Activated naive CD8-positive, alpha-beta T cell (primary cell): ENCODE measurements at regions not wholly inside any gene's neighbourhood (a gene's known extent, or its start where the extent isn't known, plus 50 kb on each side); places are given as distances from the start of the nearest gene placed in this dataset.

ENCODE experiments used
- H3K27ac Mint-ChIP-seq: one replicate; pipeline ENCODE4 v1.8.0; 2021; ENCODE audit warnings: mixed read lengths
- H3K27me3 Mint-ChIP-seq: one replicate; pipeline ENCODE4 v1.8.0; 2021; ENCODE audit warnings: mixed read lengths
- H3K36me3 Mint-ChIP-seq: one replicate; pipeline ENCODE4 v1.8.0; 2021; ENCODE audit warnings: mixed read lengths
- H3K4me1 Mint-ChIP-seq: one replicate; pipeline ENCODE4 v1.8.0; 2021; ENCODE audit warnings: low read depth, mixed read lengths
- H3K4me3 Mint-ChIP-seq: one replicate; pipeline ENCODE4 v1.8.0; 2021; ENCODE audit warnings: mild to moderate bottlenecking, mixed read lengths
- H3K9me3 Mint-ChIP-seq: one replicate; pipeline ENCODE4 v1.8.0; 2021; ENCODE audit warnings: low read depth, mixed read lengths

DNA sequence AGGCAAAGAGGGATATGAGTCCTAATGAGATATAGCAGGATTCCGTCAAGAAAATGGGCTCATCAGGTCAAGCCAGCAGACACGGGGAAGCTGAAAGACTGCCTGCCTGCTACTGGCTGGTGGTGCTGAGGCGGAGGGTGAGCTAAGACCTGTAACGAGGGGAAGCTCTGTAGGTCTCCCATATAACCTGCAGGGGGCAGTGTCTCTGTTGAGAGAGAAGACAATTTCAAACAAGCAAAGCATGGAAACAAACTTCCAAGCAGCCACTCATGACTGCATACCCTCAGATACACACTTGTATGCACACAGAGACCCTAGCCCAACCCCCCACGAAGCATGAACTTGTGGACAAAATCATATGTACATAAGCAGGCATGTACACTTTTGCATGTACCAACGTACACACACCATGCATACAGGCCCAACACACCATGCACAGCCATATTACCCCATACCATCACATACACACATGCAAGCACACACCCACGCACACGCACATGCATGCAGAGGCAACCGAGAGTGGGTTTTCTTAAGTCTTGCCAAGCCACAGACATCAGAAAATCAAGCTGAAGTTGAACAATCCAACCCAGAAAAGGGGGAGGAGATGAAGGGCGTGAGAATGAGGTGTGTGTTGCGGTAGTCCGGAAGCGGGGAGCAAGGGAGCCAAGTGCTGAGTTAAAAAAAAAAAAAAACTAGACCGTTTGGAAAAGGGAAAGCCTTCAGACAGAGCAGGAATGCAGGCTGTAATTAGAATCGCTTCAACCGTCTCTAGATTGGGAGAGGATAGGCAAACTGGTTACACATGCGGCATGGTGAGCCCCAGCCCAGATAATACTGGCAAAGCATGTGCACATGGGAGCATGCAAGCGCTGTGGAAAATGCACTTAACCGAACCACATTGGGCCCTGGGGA, 71.0 kb downstream of the PJA1 start:
- Mint-ChIP-seq H3K4me1 (no peaks in the 10 kb centered on the region), H3K27ac (no peak overlapping the region)

DNA sequence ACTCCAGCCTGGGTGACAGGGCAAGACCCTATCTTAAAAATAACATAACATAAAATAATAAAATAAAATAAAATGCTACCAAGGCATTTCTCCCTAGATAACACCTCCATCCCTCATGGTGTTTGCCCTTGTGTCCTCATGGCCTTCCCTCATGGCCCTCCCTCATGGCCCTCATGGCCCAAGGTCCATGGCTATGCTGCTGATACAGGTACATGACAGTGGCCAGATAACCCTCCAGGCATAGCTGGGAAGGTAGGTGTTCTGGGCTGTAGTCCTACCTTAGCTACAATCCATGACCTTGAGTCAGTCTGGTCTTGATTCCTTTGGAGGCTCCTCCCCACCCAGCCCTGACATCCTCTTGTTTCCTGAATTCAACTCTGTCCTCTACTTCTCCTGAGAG, 75.2 kb downstream of the PJA1 start:
- Mint-ChIP-seq H3K4me3 (no peak overlapping the region), H3K27me3 (no peaks in the 10 kb centered on the region), H3K4me1 (no peaks in the 10 kb centered on the region), H3K27ac (no peak overlapping the region), H3K36me3 (no peaks in the 10 kb centered on the region), H3K9me3 (no peaks in the 10 kb centered on the region)

More for the DNA sequence above, 71.0 kb downstream of the PJA1 start:
- no peaks in the 10 kb centered on the region for H3K27me3 Mint-ChIP-seq
- H3K9me3 Mint-ChIP-seq, result no peaks in the 10 kb centered on the region
- no peak overlapping the region for H3K4me3 Mint-ChIP-seq
- H3K36me3 Mint-ChIP-seq, result no peaks in the 10 kb centered on the region

DNA sequence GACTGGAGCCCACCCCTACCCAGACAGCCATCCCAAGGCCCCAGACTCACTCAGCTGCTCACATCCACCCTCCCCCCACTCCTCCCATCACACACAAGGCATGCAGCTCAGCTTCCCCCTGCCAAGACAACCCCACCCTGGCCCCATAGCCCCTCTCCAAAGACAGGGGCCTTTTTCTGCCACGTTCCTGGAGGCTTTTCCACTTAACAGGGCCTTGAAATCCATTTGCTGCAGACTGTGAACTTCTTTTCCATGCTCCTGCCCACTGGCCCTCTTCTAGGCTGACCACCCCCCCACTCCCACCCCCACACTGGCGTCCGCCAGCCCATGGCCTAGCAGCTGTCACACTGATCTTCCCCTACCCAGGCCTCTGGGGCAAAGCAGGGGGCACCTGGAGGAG, 76.0 kb downstream of the PJA1 start:
- H3K36me3 Mint-ChIP-seq, result no peaks in the 10 kb centered on the region
- no peaks in the 10 kb centered on the region for H3K9me3 Mint-ChIP-seq
- H3K4me1 Mint-ChIP-seq, result no peaks in the 10 kb centered on the region
- H3K27me3 Mint-ChIP-seq, result no peaks in the 10 kb centered on the region
- no peak overlapping the region for H3K27ac Mint-ChIP-seq
- H3K4me3 Mint-ChIP-seq, result no peak overlapping the region

DNA sequence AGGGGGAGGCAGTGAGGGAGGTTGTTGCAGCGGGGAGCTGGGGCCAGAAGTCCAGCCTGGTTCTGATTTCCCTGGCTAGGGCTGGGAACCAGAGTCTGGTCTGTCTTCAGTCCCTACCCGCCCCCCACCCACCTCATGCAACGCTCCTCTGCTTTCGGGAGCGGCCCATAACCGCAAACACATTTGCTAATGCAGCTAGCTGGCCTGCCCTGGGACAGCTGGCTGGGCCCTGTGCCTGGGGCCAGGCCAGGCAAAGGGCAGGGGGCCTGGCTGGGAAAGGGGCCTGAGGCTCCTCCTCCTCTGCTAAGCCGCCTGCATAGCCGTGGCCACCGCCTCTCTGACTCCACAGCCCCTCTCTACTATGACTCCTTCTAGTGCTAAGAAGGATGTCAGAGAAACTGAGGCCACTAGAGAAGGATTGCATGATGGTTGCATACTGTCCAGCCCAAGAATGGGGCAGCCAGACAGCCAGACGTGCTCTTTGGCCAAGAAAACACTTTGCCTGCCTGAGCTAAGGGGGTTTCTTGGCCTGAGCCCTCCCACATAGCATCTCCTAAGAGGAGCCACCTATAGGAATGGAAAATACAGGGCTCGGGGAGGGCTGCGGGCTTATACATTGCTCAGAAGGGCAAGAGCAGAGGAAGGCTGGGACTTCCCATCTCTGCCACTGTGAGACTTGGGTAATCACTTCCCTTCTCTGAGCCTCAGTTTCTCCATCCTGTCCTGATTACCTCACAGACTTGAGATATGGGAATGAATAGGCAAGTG, 76.9 kb downstream of the PJA1 start:
- H3K9me3 Mint-ChIP-seq, result no peaks in the 10 kb centered on the region
- H3K27me3 Mint-ChIP-seq, result no peaks in the 10 kb centered on the region

DNA sequence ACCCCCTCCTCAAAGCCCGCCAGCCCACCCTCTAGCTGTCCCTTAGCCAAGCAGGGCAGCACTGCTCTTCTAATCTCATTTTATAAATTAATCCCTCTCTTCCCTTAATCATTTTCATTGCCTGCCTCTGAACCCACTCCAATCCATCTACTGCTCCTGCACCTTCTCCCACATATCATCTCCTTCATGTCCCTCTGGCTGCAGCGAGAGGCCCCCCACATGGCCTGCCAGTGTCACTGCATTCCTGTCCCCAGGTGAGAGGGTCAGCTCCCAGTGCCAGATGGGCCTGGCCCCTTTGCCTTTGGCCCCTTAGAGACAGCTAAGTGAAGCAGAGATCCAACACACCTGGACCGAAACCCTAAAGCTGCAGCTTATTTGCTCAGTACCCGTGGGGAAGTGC, 79.4 kb downstream of the PJA1 start:
- Mint-ChIP-seq H3K36me3 (no peaks in the 10 kb centered on the region), H3K9me3 (no peaks in the 10 kb centered on the region), H3K4me1 (no peaks in the 10 kb centered on the region), H3K27me3 (no peaks in the 10 kb centered on the region), H3K4me3 (no peak overlapping the region), H3K27ac (no peak overlapping the region)

More for the DNA sequence above, 76.9 kb downstream of the PJA1 start:
- no peak overlapping the region for H3K27ac Mint-ChIP-seq
- H3K4me3 Mint-ChIP-seq, result no peak overlapping the region
- no peaks in the 10 kb centered on the region for H3K36me3 Mint-ChIP-seq
- no peaks in the 10 kb centered on the region for H3K4me1 Mint-ChIP-seq

DNA sequence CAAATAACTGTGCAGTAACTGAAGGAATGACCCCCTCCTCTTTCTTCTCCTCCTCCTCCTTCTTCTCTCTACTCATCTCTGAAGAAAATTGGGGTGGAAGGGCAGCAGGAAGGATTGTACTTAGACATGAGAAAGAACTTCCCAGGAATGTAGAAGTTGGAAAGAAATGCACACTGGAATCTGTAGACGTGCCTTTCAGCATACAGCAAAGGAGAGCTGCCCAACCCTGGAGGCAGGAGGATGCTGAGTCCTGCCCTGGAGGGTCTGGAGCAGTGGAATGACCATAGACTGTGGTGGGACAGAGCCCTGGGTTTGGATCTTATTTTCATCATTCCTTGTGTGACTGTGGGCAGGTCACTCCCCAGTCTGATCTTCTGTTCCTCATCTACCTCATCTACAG, 80.1 kb downstream of the PJA1 start:
- no peak overlapping the region for H3K4me3 Mint-ChIP-seq
- no peaks in the 10 kb centered on the region for H3K27me3 Mint-ChIP-seq
- no peaks in the 10 kb centered on the region for H3K4me1 Mint-ChIP-seq
- no peak overlapping the region for H3K27ac Mint-ChIP-seq
- no peaks in the 10 kb centered on the region for H3K9me3 Mint-ChIP-seq
- H3K36me3 Mint-ChIP-seq, result no peaks in the 10 kb centered on the region

DNA sequence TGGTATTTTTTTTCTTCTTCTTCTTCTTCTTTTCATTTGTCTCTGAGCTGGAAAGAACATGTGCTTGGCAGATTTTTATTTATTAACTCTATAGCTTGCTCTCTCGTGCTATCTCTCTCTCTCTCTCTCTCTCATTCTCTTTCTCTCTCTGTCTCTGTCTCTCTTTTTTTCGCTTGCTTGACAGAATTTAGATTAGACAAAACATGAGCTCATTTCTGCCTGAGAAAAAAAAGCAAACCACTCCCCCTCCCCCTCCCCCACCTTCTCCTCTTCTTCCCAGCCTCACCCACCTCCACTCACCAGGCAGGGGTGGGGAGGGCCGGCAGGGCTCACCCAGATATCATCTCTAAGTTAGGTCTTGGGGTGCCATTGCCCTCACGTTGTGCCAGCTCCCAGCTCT, 81.5 kb downstream of the PJA1 start:
- H3K9me3 Mint-ChIP-seq, result no peaks in the 10 kb centered on the region
- H3K36me3 Mint-ChIP-seq, result no peaks in the 10 kb centered on the region
- H3K4me3 Mint-ChIP-seq, result no peak overlapping the region
- no peaks in the 10 kb centered on the region for H3K27me3 Mint-ChIP-seq
- H3K27ac Mint-ChIP-seq, result no peak overlapping the region
- H3K4me1 Mint-ChIP-seq, result no peaks in the 10 kb centered on the region

DNA sequence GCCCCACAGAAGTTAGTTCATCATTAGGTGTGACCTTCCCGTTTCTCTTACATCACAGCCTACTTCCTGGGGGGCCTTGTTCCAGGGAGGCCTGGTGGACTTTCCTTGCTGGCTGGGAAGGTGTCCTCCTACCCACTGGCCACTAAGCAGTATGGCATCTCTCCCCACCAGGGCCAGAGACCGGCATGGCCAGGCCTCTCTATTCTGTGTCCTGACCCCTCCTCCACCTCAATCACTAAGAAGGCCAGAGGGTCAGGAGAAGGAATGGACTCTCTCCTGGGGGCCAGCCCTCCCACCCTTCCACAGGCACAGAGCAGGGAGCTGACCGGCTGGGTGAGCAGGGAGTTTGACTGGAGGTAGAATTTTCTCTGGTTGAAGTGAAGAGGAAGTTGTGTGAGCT, 81.9 kb downstream of the PJA1 start:
- Mint-ChIP-seq H3K27me3 (no peaks in the 10 kb centered on the region), H3K9me3 (no peaks in the 10 kb centered on the region), H3K36me3 (no peaks in the 10 kb centered on the region), H3K27ac (no peak overlapping the region), H3K4me1 (no peaks in the 10 kb centered on the region), H3K4me3 (no peak overlapping the region)

DNA sequence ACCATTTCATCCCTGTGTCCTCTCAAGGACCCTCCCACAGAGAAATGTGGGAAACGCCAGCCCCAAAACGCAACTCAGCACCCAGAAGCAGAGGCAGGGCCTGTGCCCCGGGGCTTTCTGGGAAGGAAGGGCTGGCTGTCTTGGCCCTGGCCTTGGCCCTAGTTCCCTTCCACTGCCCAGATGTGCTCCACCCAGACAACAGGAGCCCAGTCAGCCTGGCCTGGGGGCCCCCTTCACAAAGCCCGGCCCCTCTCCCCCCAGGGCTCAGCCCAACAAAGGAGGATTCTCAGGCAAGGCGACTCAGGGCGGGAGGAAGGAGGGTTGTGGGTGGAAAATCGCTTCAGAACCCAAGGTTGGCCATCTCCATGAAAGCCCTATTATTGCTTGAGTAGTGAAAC, 82.5 kb downstream of the PJA1 start:
- Mint-ChIP-seq H3K4me3 (no peak overlapping the region), H3K9me3 (no peaks in the 10 kb centered on the region), H3K4me1 (no peaks in the 10 kb centered on the region), H3K36me3 (no peaks in the 10 kb centered on the region), H3K27ac (no peak overlapping the region), H3K27me3 (no peaks in the 10 kb centered on the region)

DNA sequence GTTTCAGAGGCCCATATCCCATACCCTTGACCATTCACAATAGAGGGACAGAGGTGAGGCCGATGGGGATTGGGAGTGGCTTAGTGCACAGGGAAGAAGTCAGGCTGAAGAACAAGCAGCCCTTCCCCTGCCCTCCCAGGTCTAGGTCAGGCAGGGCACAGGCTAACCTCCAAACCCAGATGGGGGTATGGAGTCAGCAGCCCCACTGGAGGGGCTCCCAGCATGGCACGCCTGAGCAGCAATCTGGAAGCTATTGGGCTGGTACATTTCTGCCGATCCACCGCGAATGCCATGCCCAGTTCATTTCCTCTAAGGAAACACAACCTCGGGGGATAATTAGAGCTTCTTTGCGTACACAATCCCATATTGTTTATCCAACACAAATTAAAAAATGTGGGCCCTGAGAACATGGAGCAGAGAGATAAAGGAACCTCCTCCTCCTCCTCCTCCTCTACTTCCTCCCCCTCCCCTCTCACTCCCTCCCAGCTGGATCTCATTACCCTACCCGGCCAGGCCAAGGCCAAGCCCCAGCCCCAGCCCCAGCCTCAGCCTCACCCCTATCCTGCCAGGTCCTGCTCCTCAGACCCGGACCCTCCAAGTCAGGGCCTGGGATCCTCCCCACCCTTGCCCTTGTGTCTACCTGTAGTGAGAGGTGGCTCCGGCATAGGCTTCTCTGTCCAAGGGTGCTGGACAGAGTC, 83.0 kb downstream of the PJA1 start:
- H3K27me3 Mint-ChIP-seq, result no peaks in the 10 kb centered on the region
- no peaks in the 10 kb centered on the region for H3K36me3 Mint-ChIP-seq
- no peak overlapping the region for H3K4me3 Mint-ChIP-seq
- H3K9me3 Mint-ChIP-seq, result no peaks in the 10 kb centered on the region
- H3K27ac Mint-ChIP-seq, result no peak overlapping the region
- no peaks in the 10 kb centered on the region for H3K4me1 Mint-ChIP-seq

DNA sequence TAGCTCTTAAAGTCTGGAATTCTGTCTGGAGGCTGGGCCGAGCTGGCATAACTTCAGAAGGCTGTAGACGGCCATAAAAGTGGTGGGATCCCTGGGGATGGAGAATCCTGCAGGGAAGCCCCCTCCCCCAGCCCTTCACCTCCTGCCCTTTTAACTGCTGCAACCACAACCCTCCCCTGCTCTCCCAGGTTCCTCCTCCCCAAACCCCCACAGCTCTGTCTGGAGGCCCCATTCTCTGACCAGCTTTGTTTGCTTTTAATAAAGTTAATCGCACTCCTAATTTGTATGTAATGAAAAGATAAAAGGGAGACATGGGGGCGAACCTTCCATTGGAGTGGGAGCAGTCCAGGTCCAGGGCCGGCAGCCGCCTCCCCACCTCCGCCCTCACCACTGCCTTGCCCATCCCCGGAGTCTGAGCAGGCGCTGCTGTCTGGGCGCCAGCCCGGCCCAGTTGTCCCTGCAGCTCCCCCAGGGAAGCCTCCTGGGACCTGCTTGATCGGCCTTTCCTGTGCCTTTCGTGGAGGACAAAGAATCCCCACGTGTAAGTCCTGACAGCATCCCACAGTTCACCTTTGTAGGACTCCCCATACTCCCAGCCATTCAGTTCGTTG, 84.3 kb downstream of the PJA1 start:
- Mint-ChIP-seq H3K4me1 (no peaks in the 10 kb centered on the region), H3K9me3 (no peaks in the 10 kb centered on the region), H3K27me3 (no peaks in the 10 kb centered on the region), H3K4me3 (no peak overlapping the region), H3K36me3 (no peaks in the 10 kb centered on the region), H3K27ac (no peak overlapping the region)

DNA sequence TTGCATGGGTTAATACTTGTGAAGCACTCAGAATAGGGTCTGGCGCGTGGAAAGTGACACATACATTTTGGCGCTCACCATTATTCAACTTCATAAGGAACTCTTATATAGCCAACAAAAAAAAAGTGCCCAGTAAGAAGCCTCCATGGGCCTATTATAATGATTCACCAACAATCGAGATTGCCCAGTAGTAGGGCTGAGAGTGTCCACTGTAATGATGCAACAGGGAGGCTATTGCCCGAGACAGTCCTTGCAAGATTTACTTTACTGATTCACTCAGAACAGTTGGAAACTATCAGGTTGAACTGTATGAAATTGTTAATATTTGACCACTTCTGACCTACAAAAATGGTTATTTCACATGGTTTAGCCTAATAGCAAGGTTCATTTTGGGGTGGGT, 86.0 kb downstream of the PJA1 start:
- no peaks in the 10 kb centered on the region for H3K36me3 Mint-ChIP-seq
- no peaks in the 10 kb centered on the region for H3K9me3 Mint-ChIP-seq
- H3K4me3 Mint-ChIP-seq, result no peak overlapping the region
- H3K4me1 Mint-ChIP-seq, result no peaks in the 10 kb centered on the region
- no peak overlapping the region for H3K27ac Mint-ChIP-seq
- H3K27me3 Mint-ChIP-seq, result no peaks in the 10 kb centered on the region

DNA sequence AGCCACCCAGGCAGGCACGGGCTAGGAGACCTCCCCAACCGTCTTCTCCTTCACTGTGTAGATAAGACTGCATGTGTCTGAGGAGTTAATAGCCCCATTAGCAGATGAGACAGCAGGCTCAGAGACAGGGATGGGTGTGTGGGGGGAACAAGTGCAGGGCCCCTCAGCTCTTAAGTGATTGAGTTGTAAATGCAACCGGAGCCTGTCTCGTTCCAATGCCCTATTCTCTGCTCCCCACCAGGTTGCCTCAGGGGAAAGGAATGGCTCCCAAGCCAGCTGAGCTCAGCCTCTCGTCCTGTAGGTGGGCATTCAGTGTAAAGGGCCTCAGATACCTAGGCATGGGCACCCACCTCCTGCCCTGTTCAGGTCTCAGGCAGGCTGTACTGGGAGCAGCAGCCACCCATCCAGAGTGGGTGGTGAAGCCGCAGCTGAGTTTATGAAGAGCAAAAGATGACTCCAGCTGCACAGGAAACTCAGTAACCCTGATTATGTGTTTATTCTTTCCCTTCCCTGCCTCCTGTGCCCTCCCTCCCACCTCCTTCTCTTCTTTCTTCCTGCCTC, 87.3 kb downstream of the PJA1 start:
- no peaks in the 10 kb centered on the region for H3K36me3 Mint-ChIP-seq
- H3K9me3 Mint-ChIP-seq, result no peaks in the 10 kb centered on the region
- no peak overlapping the region for H3K4me3 Mint-ChIP-seq
- H3K27ac Mint-ChIP-seq, result no peak overlapping the region
- H3K27me3 Mint-ChIP-seq, result no peaks in the 10 kb centered on the region
- H3K4me1 Mint-ChIP-seq, result no peaks in the 10 kb centered on the region

DNA sequence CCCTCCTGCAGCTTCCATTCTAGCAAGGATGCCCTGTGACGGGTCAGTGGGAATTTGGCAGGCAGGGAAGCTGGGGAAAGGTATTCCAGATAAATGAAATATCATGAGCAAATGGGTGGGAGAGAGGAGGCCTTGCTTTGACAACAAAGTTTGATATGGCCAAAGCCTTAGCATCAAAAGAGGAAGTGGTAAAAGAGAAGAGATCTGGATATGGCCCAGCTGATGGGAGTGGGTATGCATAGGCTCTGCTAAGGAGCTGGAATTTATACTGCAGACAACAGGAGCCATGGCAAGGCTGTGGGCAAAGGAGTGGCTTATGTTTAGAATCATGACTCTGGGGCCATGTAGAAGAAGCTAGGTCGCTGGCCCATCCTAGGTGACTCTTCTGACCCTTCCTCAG, 89.2 kb downstream of the PJA1 start:
- no peak overlapping the region for H3K4me3 Mint-ChIP-seq
- H3K36me3 Mint-ChIP-seq, result no peaks in the 10 kb centered on the region
- no peaks in the 10 kb centered on the region for H3K4me1 Mint-ChIP-seq
- no peaks in the 10 kb centered on the region for H3K9me3 Mint-ChIP-seq
- H3K27me3 Mint-ChIP-seq, result no peaks in the 10 kb centered on the region
- no peak overlapping the region for H3K27ac Mint-ChIP-seq
